ENCODE measurements at regions not wholly inside any gene's neighbourhood (a gene's known extent, or its start where the extent isn't known, plus 50 kb on each side); places are given as distances from the start of the nearest gene placed in this dataset.
"Not testable (repeated sequence)": the region's sequence is repeated elsewhere in the genome, so short reads cannot be mapped to it uniquely, and the experiment has no call there.

DNA sequence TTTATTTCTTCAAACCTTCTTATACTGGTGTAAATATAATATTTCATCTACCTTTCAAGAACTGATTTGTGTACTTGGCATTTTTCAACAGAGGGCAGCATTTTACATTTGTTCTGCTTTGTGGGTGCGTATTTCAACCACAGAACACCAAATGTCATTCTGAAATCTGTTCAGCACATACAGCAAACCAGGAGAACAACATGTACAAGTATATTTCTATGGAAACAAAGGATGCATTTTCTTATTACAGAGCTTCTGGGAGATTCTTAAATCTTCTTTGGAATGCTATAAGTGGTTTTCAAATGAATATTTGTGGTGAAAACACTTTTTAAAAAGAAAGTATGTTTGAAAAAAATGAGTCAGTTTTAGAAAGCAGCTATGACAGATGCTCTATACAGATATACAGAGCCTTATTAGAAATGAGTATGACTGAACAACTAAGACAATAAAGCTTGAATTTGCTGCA is 946.0 kb downstream of the FAM181B start:
- no peak for DNase-seq
- H3K36me3 ChIP-seq (ENCODE audit: low read depth, missing control alignments): no peaks in the 10 kb centered on the region
- H3K27me3 ChIP-seq: no peaks in the 10 kb centered on the region
- TF ChIP-seq, protein P1, sequence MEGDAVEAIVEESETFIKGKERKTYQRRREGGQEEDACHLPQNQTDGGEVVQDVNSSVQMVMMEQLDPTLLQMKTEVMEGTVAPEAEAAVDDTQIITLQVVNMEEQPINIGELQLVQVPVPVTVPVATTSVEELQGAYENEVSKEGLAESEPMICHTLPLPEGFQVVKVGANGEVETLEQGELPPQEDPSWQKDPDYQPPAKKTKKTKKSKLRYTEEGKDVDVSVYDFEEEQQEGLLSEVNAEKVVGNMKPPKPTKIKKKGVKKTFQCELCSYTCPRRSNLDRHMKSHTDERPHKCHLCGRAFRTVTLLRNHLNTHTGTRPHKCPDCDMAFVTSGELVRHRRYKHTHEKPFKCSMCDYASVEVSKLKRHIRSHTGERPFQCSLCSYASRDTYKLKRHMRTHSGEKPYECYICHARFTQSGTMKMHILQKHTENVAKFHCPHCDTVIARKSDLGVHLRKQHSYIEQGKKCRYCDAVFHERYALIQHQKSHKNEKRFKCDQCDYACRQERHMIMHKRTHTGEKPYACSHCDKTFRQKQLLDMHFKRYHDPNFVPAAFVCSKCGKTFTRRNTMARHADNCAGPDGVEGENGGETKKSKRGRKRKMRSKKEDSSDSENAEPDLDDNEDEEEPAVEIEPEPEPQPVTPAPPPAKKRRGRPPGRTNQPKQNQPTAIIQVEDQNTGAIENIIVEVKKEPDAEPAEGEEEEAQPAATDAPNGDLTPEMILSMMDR (IDR thresholded peaks at IDR 0.05): no peak
- no peak for TF ChIP-seq POLR2A (IDR thresholded peaks at IDR 0.05)
- H3K9me3 ChIP-seq: no peaks in the 10 kb centered on the region
- intact Hi-C loops (cut with DNase I; ENCODE audit: low total_unique reads): no loop called here
- no peaks in the 10 kb centered on the region for H3K4me1 ChIP-seq
- no peak overlapping the region for H3K27ac ChIP-seq
- WGBS, 2 donors: 47 to 60% methylated on average over 1 of the region's 1 CpG
- no peak overlapping the region for H3K4me3 ChIP-seq

DNA sequence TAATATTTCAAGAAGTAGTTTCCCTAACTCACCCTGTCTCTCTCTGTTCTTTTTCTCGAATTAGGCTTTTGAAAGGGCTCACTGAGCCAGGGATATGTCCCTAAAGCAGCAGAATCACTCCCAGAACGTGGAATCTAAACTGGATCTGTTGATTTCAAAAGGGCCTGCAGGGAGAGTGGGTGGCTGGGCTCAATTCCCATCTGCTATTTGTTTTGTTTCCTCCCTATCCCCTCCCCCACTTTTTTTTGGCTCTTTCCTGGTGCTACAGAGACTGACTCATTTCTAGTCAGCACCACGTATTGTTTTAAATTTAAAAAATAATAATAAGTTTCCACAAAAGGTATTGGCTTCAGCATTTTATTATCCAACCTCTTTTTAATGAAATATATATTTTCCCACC is 961.5 kb downstream of the FAM181B start:
- intact Hi-C loops (cut with DNase I; ENCODE audit: low total_unique reads): no loop called here
- no peak overlapping the region for H3K4me3 ChIP-seq
- H3K9me3 ChIP-seq: no peaks in the 10 kb centered on the region
- H3K27me3 ChIP-seq: no peaks in the 10 kb centered on the region
- DNase-seq: no peak
- no peak for TF ChIP-seq POLR2A (IDR thresholded peaks at IDR 0.05)
- TF ChIP-seq, protein P1 (IDR thresholded peaks at IDR 0.05): no peak
- WGBS, 2 donors: 30 to 34% methylated on average over 3 of the region's 3 CpGs
- H3K27ac ChIP-seq: no peak overlapping the region
- no peaks in the 10 kb centered on the region for H3K4me1 ChIP-seq
- no peaks in the 10 kb centered on the region for H3K36me3 ChIP-seq (ENCODE audit: low read depth, missing control alignments)

DNA sequence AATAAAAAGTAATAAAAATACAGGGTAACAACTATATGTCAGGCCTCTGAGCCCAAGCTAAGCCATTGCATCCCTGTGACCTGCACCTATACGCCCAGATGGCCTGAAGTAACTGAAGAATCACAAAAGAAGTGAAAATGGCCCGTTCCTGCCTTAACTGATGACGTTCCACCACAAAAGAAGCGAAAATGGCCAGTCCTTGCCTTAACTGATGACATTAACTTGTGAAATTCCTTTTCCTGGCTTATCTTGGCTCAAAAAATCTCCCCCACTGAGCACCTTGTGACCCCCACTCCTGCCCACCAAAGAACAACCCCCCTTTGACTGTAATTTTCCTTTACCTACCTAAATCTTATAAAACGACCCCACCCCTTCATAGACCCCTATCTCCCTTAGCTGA is 963.8 kb downstream of the FAM181B start:
- intact Hi-C loops (cut with DNase I; ENCODE audit: low total_unique reads); H3K36me3 ChIP-seq (ENCODE audit: low read depth, missing control alignments); H3K27ac ChIP-seq; H3K4me1 ChIP-seq; DNase-seq; H3K4me3 ChIP-seq; H3K27me3 ChIP-seq; H3K9me3 ChIP-seq: not testable (repeated sequence)
- WGBS, 2 donors: 48 to 50% methylated on average over 5 of the region's 5 CpGs

DNA sequence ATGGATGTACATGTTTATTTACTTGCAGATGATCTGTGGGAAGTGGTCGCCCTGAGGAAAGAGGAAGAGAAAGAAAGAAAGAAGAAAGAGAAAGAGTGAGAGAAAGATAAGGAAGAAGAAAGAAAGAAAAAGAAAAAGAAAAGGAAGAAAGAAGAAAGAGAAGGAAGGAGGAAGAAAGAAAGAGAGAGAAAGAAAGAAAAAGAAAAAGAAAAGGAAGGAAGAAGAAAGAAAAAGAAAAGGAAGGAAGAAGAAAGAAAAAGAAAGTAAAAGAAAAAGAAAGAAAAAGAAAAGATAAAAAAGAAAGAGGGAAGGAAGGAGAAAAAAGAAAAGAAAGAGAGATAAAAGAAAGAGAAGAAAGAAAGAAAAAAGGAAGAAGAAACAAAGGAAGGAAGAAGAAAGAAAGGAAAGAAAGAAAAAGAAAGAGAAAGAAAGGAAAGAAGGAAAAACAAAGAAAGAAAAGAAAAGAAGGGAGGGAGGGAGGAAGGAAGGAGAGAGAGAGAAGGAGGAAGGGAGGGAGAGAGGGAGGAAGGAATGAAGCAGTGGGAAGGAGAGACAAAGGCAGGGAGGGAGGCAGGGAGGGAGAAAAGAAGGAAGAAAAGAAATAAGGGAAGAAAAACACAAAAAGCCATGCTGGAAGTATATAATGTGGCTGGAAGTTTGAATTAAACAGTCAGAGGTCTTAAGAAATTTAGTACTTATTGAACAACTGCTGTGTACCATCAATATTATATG is 976.6 kb downstream of the FAM181B start:
- WGBS, 2 donors: 95 to 100% methylated on average over 1 of the region's 1 CpG
- Histone ChIP-seq H3K27ac (no peak overlapping the region), H3K4me3 (no peak overlapping the region), H3K36me3 (ENCODE audit: low read depth, missing control alignments) (no peaks in the 10 kb centered on the region), H3K27me3 (no peaks in the 10 kb centered on the region), H3K4me1 (no peaks in the 10 kb centered on the region), H3K9me3 (no peaks in the 10 kb centered on the region)
- TF ChIP-seq, protein P1 (IDR thresholded peaks at IDR 0.05): no peak
- no peak for TF ChIP-seq POLR2A (IDR thresholded peaks at IDR 0.05)
- DNase-seq: no peak
- intact Hi-C loops (cut with DNase I; ENCODE audit: low total_unique reads): no loop called here

DNA sequence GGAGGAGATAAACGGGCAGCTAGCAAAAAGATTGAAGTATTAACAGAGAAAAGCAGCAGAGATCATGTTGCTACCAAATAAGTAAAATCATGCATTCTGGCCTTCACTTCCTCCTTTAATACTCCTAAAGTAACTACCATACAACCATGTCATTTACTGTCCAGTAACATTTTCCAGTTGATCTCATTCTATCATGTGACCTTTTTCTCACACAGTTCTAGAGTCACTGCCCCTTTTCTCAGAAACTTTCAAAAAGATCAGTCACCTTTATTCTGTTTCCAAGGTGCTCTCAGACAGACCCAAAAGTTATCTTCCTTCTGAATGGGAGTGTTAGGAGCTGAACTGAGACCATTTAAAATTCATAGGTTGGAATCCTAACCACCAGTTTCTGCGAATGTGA is 984.4 kb downstream of the FAM181B start:
- WGBS, 2 donors: 83 to 85% methylated on average over 2 of the region's 2 CpGs
- TF ChIP-seq, protein P1 (IDR thresholded peaks at IDR 0.05): no peak
- TF ChIP-seq POLR2A (IDR thresholded peaks at IDR 0.05): no peak
- Histone ChIP-seq H3K4me1 (no peaks in the 10 kb centered on the region), H3K4me3 (no peak overlapping the region), H3K27me3 (no peaks in the 10 kb centered on the region), H3K36me3 (ENCODE audit: low read depth, missing control alignments) (no peaks in the 10 kb centered on the region), H3K9me3 (no peaks in the 10 kb centered on the region), H3K27ac (no peak overlapping the region)
- intact Hi-C loops (cut with DNase I; ENCODE audit: low total_unique reads): no loop called here
- DNase-seq: no peak
